ENCODE measurements at regions not wholly inside any gene's neighbourhood (a gene's known extent, or its start where the extent isn't known, plus 50 kb on each side); places are given as distances from the start of the nearest gene placed in this dataset.

GRCh38 chr5:147995846-147996245 is 67.9 kb upstream of the SPINK5 start:
- TF ChIP-seq SUZ12 (IDR thresholded peaks at IDR 0.05; ENCODE audit: extremely low read depth, insufficient read depth, insufficient read length) (no peak), YY1 (IDR thresholded peaks at IDR 0.05; ENCODE audit: insufficient read depth, insufficient read length) (no peak), ZNF274 (IDR thresholded peaks at IDR 0.05; ENCODE audit: low read depth, low read length) (no peak)
